PC-9 (cell line): ENCODE measurements at regions not wholly inside any gene's neighbourhood (a gene's known extent, or its start where the extent isn't known, plus 50 kb on each side); places are given as distances from the start of the nearest gene placed in this dataset.

Experiments used
- EZH2 ChIP-seq: fragments of 200-600 bp; sonication (generic); IDR thresholded peaks from 2 replicates; pipeline ENCODE4 v1.8.0; 2017; ENCODE audit warnings: antibody characterized with exemption, low read depth
- TF ChIP-seq, protein P1 (sequence below): fragments of 200-600 bp; sonication (generic); conservative IDR thresholded peaks from 2 replicates; pipeline ENCODE4 v1.6.1; 2017; ENCODE audit warnings: mixed run types, antibody characterized with exemption, mild to moderate bottlenecking, moderate library complexity

DNA sequence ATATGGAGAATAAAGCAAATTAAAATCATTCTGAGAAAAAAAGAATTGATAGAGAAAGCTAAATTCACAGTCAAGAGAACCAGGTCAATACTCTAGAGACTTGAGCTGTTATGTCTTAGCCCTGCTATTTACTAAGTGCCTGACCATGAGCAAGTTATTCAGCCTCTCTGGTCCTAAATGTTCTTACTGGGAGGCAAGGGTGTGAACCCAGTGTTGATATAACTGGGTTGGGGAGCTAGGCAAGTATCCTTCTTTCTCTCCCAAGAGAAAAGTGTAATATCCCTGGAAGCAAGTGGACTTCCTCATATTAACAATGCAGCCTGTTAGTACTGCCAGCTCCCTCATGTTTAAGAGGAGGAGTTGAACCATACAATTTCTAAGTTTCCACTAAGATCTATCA lies 488.9 kb upstream of the RASGRP1 start:
- TF ChIP-seq, protein P1, sequence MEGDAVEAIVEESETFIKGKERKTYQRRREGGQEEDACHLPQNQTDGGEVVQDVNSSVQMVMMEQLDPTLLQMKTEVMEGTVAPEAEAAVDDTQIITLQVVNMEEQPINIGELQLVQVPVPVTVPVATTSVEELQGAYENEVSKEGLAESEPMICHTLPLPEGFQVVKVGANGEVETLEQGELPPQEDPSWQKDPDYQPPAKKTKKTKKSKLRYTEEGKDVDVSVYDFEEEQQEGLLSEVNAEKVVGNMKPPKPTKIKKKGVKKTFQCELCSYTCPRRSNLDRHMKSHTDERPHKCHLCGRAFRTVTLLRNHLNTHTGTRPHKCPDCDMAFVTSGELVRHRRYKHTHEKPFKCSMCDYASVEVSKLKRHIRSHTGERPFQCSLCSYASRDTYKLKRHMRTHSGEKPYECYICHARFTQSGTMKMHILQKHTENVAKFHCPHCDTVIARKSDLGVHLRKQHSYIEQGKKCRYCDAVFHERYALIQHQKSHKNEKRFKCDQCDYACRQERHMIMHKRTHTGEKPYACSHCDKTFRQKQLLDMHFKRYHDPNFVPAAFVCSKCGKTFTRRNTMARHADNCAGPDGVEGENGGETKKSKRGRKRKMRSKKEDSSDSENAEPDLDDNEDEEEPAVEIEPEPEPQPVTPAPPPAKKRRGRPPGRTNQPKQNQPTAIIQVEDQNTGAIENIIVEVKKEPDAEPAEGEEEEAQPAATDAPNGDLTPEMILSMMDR: no peak
- no peak for TF ChIP-seq EZH2
